ENCODE measurements at regions not wholly inside any gene's neighbourhood (a gene's known extent, or its start where the extent isn't known, plus 50 kb on each side); places are given as distances from the start of the nearest gene placed in this dataset.

DNA sequence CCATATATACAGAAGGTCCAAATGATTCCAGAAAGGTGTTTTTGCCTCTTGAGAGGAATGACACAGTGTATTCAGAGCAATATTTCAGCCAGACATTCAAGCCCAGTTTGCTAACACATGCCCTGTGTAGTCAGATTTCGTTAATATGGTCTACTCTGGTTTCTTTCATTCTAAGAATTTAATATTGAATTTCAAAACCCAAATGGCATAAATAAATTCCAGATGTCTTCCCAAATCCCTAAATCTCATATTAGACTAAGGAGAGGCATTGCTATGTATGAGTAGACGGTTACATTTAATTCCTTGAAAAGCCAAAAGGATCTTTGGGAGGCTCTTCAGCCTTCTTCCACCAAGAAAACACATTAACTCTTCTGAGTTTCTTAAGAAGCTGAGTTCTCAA lies 66.3 kb upstream of the C1QTNF7 start:
- TF ChIP-seq NFIC (IDR thresholded peaks at IDR 0.05) (no peak), ZBTB7A (IDR thresholded peaks at IDR 0.05; ENCODE audit: low read depth) (no peak), CREB1 (IDR thresholded peaks at IDR 0.05; ENCODE audit: low read depth) (no peak), EGR1 (IDR thresholded peaks at IDR 0.05) (no peak), RAD21 (IDR thresholded peaks at IDR 0.05; ENCODE audit: low read depth) (no peak), REST (IDR thresholded peaks at IDR 0.05; ENCODE audit: low read depth) (no peak), USF1 (IDR thresholded peaks at IDR 0.05) (no peak)

All from Ishikawa (cell line).